ENCODE measurements at regions not wholly inside any gene's neighbourhood (a gene's known extent, or its start where the extent isn't known, plus 50 kb on each side); places are given as distances from the start of the nearest gene placed in this dataset.
"Not testable (repeated sequence)": the region's sequence is repeated elsewhere in the genome, so short reads cannot be mapped to it uniquely, and the experiment has no call there.

GRCh38 chr3:84717894-84718293 lies 240.9 kb upstream of the CADM2 start:
- H3K27ac ChIP-seq, result no peak overlapping the region
- no peak for TF ChIP-seq ZFX (IDR thresholded peaks at IDR 0.05; ENCODE audit: borderline replicate concordance)
- no peak for TF ChIP-seq CTCF (IDR thresholded peaks at IDR 0.05)

DNA sequence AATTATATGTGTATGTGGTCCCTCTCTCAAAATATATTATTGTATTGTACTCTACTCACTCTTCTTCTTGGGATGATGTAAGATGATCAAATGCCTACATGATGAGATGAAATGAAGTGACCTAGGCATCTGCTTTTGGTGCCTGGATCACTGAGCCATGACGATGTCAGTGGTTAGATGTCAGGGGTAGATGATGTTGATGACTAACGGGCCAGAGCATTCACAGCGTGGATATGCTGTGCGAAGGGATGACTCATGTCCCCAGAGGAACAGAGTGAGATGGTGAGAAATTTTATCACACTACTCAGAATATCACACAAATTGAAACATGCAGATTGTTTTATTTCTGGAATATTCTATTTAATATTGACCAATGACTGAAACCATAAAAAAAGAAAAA lies 233.9 kb upstream of the CADM2 start:
- TF ChIP-seq CTCF (IDR thresholded peaks at IDR 0.05), result no peak
- no peak for TF ChIP-seq ZFX (IDR thresholded peaks at IDR 0.05; ENCODE audit: borderline replicate concordance)
- no peak overlapping the region for H3K27ac ChIP-seq

GRCh38 chr3:84727616-84728015 lies 231.2 kb upstream of the CADM2 start:
- TF ChIP-seq ZFX (IDR thresholded peaks at IDR 0.05; ENCODE audit: borderline replicate concordance), result no peak
- no peak for TF ChIP-seq CTCF (IDR thresholded peaks at IDR 0.05)
- H3K27ac ChIP-seq, result no peak overlapping the region

- H3K27ac ChIP-seq, result not testable (repeated sequence)
Observed at GRCh38 chr3:84734731-84735130, 224.1 kb upstream of the CADM2 start.

DNA sequence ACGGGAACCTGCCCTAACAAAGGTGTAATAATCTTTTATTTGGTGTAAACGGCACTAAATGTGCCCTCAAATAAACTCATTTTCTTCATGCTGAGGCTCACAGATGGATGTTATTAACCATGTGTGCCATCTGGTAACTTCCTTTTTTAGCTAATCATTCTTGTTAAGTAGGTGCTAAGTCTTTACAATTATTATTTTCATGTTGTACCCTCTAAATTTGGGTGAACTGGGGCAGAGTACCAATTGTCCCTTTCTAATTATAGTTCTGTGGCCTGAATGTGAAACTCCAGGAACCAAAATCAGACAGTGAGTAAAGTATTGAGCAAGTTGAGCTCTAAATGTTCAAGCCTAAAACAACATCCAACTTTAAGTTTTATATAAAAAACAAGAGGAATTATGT lies 220.7 kb upstream of the CADM2 start:
- H3K27ac ChIP-seq, result no peak overlapping the region
- TF ChIP-seq ZFX (IDR thresholded peaks at IDR 0.05; ENCODE audit: borderline replicate concordance) (no peak), CTCF (IDR thresholded peaks at IDR 0.05) (no peak)

GRCh38 chr3:84742915-84743425 lies 215.8 kb upstream of the CADM2 start:
- TF ChIP-seq ZFX (IDR thresholded peaks at IDR 0.05; ENCODE audit: borderline replicate concordance), result no peak
- TF ChIP-seq CTCF (IDR thresholded peaks at IDR 0.05), result no peak

DNA sequence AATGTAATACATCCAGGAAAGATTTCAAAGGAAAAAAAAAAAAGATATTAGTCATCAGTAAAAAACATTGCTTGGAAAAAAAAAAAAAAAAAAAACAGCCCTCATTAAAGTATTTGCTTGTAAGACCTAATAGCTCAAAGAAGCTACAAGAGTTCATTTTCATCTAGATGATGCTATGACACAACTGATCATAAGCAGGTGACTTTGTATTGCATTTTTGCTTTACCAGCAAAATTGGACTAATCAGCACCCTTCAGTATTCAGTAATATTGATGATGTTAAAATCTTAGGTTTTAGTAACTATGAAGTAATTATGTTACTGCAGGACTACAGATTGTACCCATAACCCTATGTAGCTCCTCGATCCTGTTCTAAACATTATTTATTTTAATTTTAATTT lies 214.7 kb upstream of the CADM2 start:
- no peak overlapping the region for H3K27ac ChIP-seq
- TF ChIP-seq ZFX (IDR thresholded peaks at IDR 0.05; ENCODE audit: borderline replicate concordance) (no peak), CTCF (IDR thresholded peaks at IDR 0.05) (no peak)

More at GRCh38 chr3:84742915-84743425, 215.8 kb upstream of the CADM2 start:
- no peak overlapping the region for H3K27ac ChIP-seq

- TF ChIP-seq CTCF (IDR thresholded peaks at IDR 0.05) (no peak), ZFX (IDR thresholded peaks at IDR 0.05; ENCODE audit: borderline replicate concordance) (no peak)
- no peak overlapping the region for H3K27ac ChIP-seq
Observed at GRCh38 chr3:84755860-84756259, 202.9 kb upstream of the CADM2 start.

Data from 22Rv1 (cell line).